WTC11 (cell line): ENCODE measurements at regions not wholly inside any gene's neighbourhood (a gene's known extent, or its start where the extent isn't known, plus 50 kb on each side); places are given as distances from the start of the nearest gene placed in this dataset.

Source experiments
- IRF1 ChIP-seq: sonication (generic); formaldehyde crosslinking; IDR thresholded peaks from 2 replicates; pipeline ENCODE4 v1.8.0; 2023; ENCODE audit warnings: missing genetic modification reagents
- TF ChIP-seq, protein P1 (sequence below): fragments of 200-600 bp; IDR thresholded peaks from 2 replicates; pipeline ENCODE4 v1.8.0; 2022; ENCODE audit warnings: antibody characterized with exemption

DNA sequence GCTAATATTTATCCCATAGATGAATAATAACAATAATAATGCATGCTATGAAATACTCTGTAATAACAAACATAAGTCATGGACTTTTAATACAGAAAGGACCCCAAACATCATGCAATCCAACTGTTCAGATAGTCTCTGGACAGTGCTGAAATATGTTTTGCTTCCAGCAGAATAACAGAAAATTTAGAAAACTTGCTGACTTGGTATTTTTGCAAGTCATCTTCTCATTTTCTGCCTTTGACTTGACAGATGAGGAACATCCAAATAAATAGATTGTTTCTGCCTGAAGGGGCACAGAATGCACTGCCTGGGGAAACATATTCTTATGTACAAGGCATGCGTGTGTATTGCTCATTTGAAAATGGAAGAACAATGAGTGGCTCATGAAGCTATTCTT lies 442.4 kb upstream of the GRM7 start:
- TF ChIP-seq IRF1 (CRISPR knock-in tag): no peak
- TF ChIP-seq, protein P1, sequence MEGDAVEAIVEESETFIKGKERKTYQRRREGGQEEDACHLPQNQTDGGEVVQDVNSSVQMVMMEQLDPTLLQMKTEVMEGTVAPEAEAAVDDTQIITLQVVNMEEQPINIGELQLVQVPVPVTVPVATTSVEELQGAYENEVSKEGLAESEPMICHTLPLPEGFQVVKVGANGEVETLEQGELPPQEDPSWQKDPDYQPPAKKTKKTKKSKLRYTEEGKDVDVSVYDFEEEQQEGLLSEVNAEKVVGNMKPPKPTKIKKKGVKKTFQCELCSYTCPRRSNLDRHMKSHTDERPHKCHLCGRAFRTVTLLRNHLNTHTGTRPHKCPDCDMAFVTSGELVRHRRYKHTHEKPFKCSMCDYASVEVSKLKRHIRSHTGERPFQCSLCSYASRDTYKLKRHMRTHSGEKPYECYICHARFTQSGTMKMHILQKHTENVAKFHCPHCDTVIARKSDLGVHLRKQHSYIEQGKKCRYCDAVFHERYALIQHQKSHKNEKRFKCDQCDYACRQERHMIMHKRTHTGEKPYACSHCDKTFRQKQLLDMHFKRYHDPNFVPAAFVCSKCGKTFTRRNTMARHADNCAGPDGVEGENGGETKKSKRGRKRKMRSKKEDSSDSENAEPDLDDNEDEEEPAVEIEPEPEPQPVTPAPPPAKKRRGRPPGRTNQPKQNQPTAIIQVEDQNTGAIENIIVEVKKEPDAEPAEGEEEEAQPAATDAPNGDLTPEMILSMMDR: no peak
